H9 (cell line): ENCODE measurements at regions not wholly inside any gene's neighbourhood (a gene's known extent, or its start where the extent isn't known, plus 50 kb on each side); places are given as distances from the start of the nearest gene placed in this dataset.

Experiments used
- DNase-seq: peaks from one replicate; pipeline ENCODE4 v3.0.0-alpha.2; 2017
- H2AFZ ChIP-seq: one replicate; pipeline ENCODE4 v1.6.1; 2013; ENCODE audit warnings: mild to moderate bottlenecking, low read length, control low read depth, moderate library complexity
- H2AK5ac ChIP-seq: 2 replicates; pipeline ENCODE4 v1.6.1; 2013; ENCODE audit warnings: low read length, control low read depth, mixed read lengths; ENCODE audit not compliant: insufficient read length
- H2BK120ac ChIP-seq: one replicate; pipeline ENCODE4 v1.6.1; 2013; ENCODE audit warnings: low read depth, mild to moderate bottlenecking, low read length, control low read depth, inconsistent platforms; ENCODE audit not compliant: poor library complexity, severe bottlenecking
- H2BK12ac ChIP-seq: 2 replicates; pipeline ENCODE4 v1.6.1; 2013; ENCODE audit warnings: low read length, control low read depth, mixed read lengths, low read depth; ENCODE audit not compliant: insufficient read length
- H2BK15ac ChIP-seq: 2 replicates; pipeline ENCODE4 v1.6.1; 2013; ENCODE audit warnings: low read depth, low read length, control low read depth
- H2BK20ac ChIP-seq: one replicate; pipeline ENCODE4 v1.6.1; 2013; ENCODE audit warnings: low read depth, mild to moderate bottlenecking, low read length, control low read depth, inconsistent platforms; ENCODE audit not compliant: poor library complexity, severe bottlenecking
- H2BK5ac ChIP-seq: 2 replicates; pipeline ENCODE4 v1.6.1; 2013; ENCODE audit warnings: low read length, control low read depth, mixed read lengths; ENCODE audit not compliant: insufficient read length
- H3K14ac ChIP-seq: 2 replicates; pipeline ENCODE4 v1.6.1; 2013; ENCODE audit warnings: low read length, control low read depth; ENCODE audit not compliant: insufficient read depth
- H3K18ac ChIP-seq: 2 replicates; pipeline ENCODE4 v1.6.1; 2013; ENCODE audit warnings: low read depth, mild to moderate bottlenecking, mixed read lengths, low read length, control low read depth; ENCODE audit not compliant: insufficient read length
- H3K23ac ChIP-seq: 2 replicates; pipeline ENCODE4 v1.6.1; 2013; ENCODE audit warnings: low read length, control low read depth, mixed read lengths, low read depth; ENCODE audit not compliant: insufficient read length
- H3K23me2 ChIP-seq: 2 replicates; pipeline ENCODE4 v1.6.1; 2013; ENCODE audit warnings: low read depth, mild to moderate bottlenecking, mixed read lengths, low read length, control low read depth; ENCODE audit not compliant: insufficient read length, poor library complexity, severe bottlenecking
- H3K27ac ChIP-seq: 2 replicates; pipeline ENCODE4 v1.5.1; 2013; ENCODE audit warnings: low read length, control low read depth, mixed read lengths, low read depth; ENCODE audit not compliant: insufficient read length
- H3K27me3 ChIP-seq: 2 replicates; pipeline ENCODE4 v1.6.1; 2013; ENCODE audit warnings: low read length, control low read depth, inconsistent platforms; ENCODE audit not compliant: insufficient read depth
- H3K4ac ChIP-seq: 2 replicates; pipeline ENCODE4 v1.6.1; 2013; ENCODE audit warnings: low read depth, mild to moderate bottlenecking, control low read depth, inconsistent platforms, low read length, moderate library complexity
- H3K4me1 ChIP-seq: 2 replicates; pipeline ENCODE4 v1.6.1; 2013; ENCODE audit warnings: low read length, control low read depth, inconsistent platforms; ENCODE audit not compliant: insufficient read depth
- H3K4me2 ChIP-seq: 2 replicates; pipeline ENCODE4 v1.6.1; 2013; ENCODE audit warnings: low read length, control low read depth, mixed read lengths; ENCODE audit not compliant: insufficient read length, insufficient read depth
- H3K56ac ChIP-seq: 2 replicates; pipeline ENCODE4 v1.6.1; 2013; ENCODE audit warnings: low read depth, mild to moderate bottlenecking, mixed read lengths, low read length, control low read depth; ENCODE audit not compliant: insufficient read length
- H3K79me1 ChIP-seq: 2 replicates; pipeline ENCODE4 v1.6.1; 2013; ENCODE audit warnings: low read depth, mild to moderate bottlenecking, moderate library complexity, low read length, control low read depth, inconsistent platforms; ENCODE audit not compliant: insufficient read depth, poor library complexity, severe bottlenecking
- H3K79me2 ChIP-seq: 2 replicates; pipeline ENCODE4 v1.6.1; 2013; ENCODE audit warnings: low read length, control low read depth, inconsistent platforms; ENCODE audit not compliant: insufficient read depth
- H3K9ac ChIP-seq: 2 replicates; pipeline ENCODE4 v1.6.1; 2013; ENCODE audit warnings: low read length, control low read depth, mixed read lengths; ENCODE audit not compliant: insufficient read length; ENCODE audit errors: extremely low read depth
- H3K9me3 ChIP-seq: one replicate; pipeline ENCODE4 v1.6.1; 2013; ENCODE audit warnings: low read depth, low read length, inconsistent platforms; ENCODE audit not compliant: control insufficient read depth
- H3T11ph ChIP-seq: one replicate; pipeline ENCODE4 v1.6.1; 2013; ENCODE audit warnings: mild to moderate bottlenecking, low read length, control low read depth, inconsistent platforms
- H4K20me1 ChIP-seq: one replicate; pipeline ENCODE4 v1.6.1; 2013; ENCODE audit not compliant: control insufficient read depth, insufficient read length, insufficient read depth
- H4K5ac ChIP-seq: 2 replicates; pipeline ENCODE4 v1.6.1; 2013; ENCODE audit warnings: low read depth, mild to moderate bottlenecking, mixed read lengths, low read length, control low read depth; ENCODE audit not compliant: insufficient read length
- H4K8ac ChIP-seq: replicated peaks from 2 replicates; pipeline ENCODE4 v1.6.1; 2013; ENCODE audit warnings: low read length, control low read depth, mixed read lengths, low read depth; ENCODE audit not compliant: insufficient read length
- H4K91ac ChIP-seq: 2 replicates; pipeline ENCODE4 v1.6.1; 2013; ENCODE audit warnings: low read depth, mild to moderate bottlenecking, moderate library complexity, mixed read lengths, low read length, control low read depth; ENCODE audit not compliant: insufficient read length
- H3K27ac Mint-ChIP-seq, 3 experiments: 2 replicates in 2 of 3; 3 replicates in 1 of 3; pipeline ENCODE4 v1.8.0; 2020 to 2021; ENCODE audit warnings: mixed read lengths in 3 of 3, mild to moderate bottlenecking in 1 of 3, moderate library complexity in 1 of 3
- H3K27me3 Mint-ChIP-seq: 2 replicates; pipeline ENCODE4 v1.8.0; 2021; ENCODE audit warnings: low read depth, mild to moderate bottlenecking, moderate library complexity, mixed read lengths
- H3K36me3 Mint-ChIP-seq, 3 experiments: 2 replicates in 2 of 3; 3 replicates in 1 of 3; pipeline ENCODE4 v1.8.0; 2020 to 2021; ENCODE audit warnings: low read depth in 3 of 3, mixed read lengths in 3 of 3; ENCODE audit not compliant: insufficient read depth in 1 of 3
- H3K4me1 Mint-ChIP-seq, 2 experiments: 2 replicates each; pipeline ENCODE4 v1.8.0; 2020; ENCODE audit warnings: mixed read lengths in 2 of 2
- H3K4me3 Mint-ChIP-seq, 2 experiments: 2 replicates in 1 of 2; 3 replicates in 1 of 2; pipeline ENCODE4 v1.8.0; 2020 to 2021; ENCODE audit warnings: mild to moderate bottlenecking in 2 of 2, mixed read lengths in 2 of 2, moderate library complexity in 1 of 2
- H3K9me3 Mint-ChIP-seq, 2 experiments: 2 replicates in 1 of 2; 3 replicates in 1 of 2; pipeline ENCODE4 v1.8.0; 2020; ENCODE audit warnings: mild to moderate bottlenecking in 2 of 2, mixed read lengths in 2 of 2, moderate library complexity in 1 of 2
- WGBS: extraction: QIAGEN DNeasy Blood & Tissue Kit; methylation state at CpG from one replicate; pipeline ENCODE4 v1.1.7; 2013; ENCODE audit warnings: missing lambda C conversion rate, low lambda C conversion rate, mixed read lengths; ENCODE audit not compliant: insufficient read length; ENCODE audit errors: extremely low coverage; 5-methylcytosine and 5-hydroxymethylcytosine counted together
- TF ChIP-seq, protein P1 (sequence below): fragments of 200-600 bp; sonication (generic); conservative IDR thresholded peaks from 3 replicates; pipeline ENCODE4 v1.8.0; 2021; ENCODE audit warnings: antibody characterized with exemption, mild to moderate bottlenecking

DNA sequence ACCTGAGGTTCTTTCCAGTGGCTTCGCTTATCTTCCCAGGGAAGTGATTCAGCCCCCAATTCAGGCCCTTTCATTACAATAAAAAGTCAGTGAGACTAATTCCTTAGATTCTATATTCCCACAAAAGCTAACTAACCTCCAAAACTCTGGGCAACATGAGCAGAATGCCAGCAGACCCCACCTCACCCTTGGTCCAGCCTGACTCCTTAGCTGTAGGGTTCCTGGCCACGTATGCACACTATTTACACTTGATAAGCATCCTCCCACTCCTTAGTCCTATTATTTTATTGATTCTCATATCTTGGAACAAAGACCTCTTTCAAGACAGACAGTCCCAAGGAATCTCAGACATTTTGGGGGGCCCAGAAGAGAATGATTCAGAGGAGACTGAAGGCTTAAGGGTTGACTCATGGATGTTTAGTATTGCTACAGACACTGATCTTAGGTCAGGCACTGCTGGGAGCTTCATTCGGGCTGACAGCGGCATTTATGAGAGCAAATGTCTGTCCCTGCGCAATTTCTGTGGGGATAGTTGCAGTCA, 162.6 kb upstream of the GDF10 start:
- no peak overlapping the region for H3K14ac ChIP-seq
- H3K9me3 ChIP-seq, result no peaks in the 10 kb centered on the region
- no peaks in the 10 kb centered on the region for H3K4me1 Mint-ChIP-seq
- no peak overlapping the region for H2BK20ac ChIP-seq
- H3K27me3 ChIP-seq, result no peaks in the 10 kb centered on the region
- no peak overlapping the region for H3K23ac ChIP-seq
- no peak overlapping the region for H3K27ac Mint-ChIP-seq
- no peak overlapping the region for H3K18ac ChIP-seq
- no peak overlapping the region for H3K56ac ChIP-seq
- no peaks in the 10 kb centered on the region for H4K20me1 ChIP-seq
- no peak overlapping the region for H3K4me3 Mint-ChIP-seq
- no peak overlapping the region for H3K9ac ChIP-seq
- no peak overlapping the region for H3K4ac ChIP-seq
- no peak overlapping the region for H2BK15ac ChIP-seq
- peaks cover 0 to 1% of the 10 kb centered on the region in 2 experiments; a peak in 3 of 5 replicates for H3K9me3 Mint-ChIP-seq
- no peaks in the 10 kb centered on the region for H3K4me1 ChIP-seq
- no peak overlapping the region for H2BK5ac ChIP-seq
- no CpG with 5 or more reads among the region's 5 CpGs for WGBS
- no peaks in the 10 kb centered on the region for H3K79me1 ChIP-seq
- H3K36me3 Mint-ChIP-seq, result peaks cover 0 to 1% (median 0%) of the 10 kb centered on the region in 3 experiments; a peak in 1 of 7 replicates
- no peak overlapping the region for H4K91ac ChIP-seq
- no peak overlapping the region for H3T11ph ChIP-seq
- H2BK12ac ChIP-seq, result no peak overlapping the region
- H3K79me2 ChIP-seq, result no peaks in the 10 kb centered on the region
- H3K27ac ChIP-seq, result no peak overlapping the region
- H2AK5ac ChIP-seq, result no peak overlapping the region
- no peak for DNase-seq
- no peak overlapping the region for H2BK120ac ChIP-seq
- H2AFZ ChIP-seq, result no peak overlapping the region
- H3K4me2 ChIP-seq, result no peak overlapping the region
- TF ChIP-seq, protein P1, sequence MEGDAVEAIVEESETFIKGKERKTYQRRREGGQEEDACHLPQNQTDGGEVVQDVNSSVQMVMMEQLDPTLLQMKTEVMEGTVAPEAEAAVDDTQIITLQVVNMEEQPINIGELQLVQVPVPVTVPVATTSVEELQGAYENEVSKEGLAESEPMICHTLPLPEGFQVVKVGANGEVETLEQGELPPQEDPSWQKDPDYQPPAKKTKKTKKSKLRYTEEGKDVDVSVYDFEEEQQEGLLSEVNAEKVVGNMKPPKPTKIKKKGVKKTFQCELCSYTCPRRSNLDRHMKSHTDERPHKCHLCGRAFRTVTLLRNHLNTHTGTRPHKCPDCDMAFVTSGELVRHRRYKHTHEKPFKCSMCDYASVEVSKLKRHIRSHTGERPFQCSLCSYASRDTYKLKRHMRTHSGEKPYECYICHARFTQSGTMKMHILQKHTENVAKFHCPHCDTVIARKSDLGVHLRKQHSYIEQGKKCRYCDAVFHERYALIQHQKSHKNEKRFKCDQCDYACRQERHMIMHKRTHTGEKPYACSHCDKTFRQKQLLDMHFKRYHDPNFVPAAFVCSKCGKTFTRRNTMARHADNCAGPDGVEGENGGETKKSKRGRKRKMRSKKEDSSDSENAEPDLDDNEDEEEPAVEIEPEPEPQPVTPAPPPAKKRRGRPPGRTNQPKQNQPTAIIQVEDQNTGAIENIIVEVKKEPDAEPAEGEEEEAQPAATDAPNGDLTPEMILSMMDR, result no peak
- no peak overlapping the region for H4K5ac ChIP-seq
- no peak overlapping the region for H4K8ac ChIP-seq
- peaks cover 2% of the 10 kb centered on the region for H3K27me3 Mint-ChIP-seq
- H3K23me2 ChIP-seq, result no peaks in the 10 kb centered on the region
